Right forelimb (tissue), 1 donor: ENCODE measurements at regions not wholly inside any gene's neighbourhood (a gene's known extent, or its start where the extent isn't known, plus 50 kb on each side); places are given as distances from the start of the nearest gene placed in this dataset.

Experiments
- DNase-seq: peaks from one replicate; pipeline ENCODE4 v3.0.0-alpha.2; 2018

GRCh38 chr1:38454236-38454635 lies 405.3 kb downstream of the RRAGC start:
- no peak for DNase-seq

- DNase-seq, result no peak
Observed at GRCh38 chr1:38452246-38452645, 405.7 kb upstream of the POU3F1 start.

DNA sequence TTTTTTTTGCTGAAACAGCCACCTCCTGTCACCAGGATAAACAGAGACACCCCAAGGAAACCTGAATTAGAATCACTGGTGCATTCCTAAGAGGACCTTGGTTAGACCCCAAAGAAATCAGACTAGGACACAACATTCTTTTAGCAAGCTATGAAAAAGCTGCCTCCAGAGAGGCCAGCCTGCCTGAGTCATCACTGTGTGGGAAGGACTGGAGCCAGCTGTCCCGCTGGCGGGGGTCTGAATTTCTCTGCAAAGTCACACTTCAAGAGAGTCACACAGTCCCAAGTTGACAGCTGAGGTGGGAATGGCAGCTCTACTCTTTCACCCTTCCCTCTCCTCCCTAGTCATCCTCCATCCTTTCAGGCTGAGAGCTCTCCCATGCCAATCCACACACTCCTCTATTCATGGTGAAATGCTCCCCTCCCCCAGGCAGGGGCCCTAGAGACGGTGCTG lies 405.0 kb upstream of the POU3F1 start:
- DNase-seq, result no peak

DNA sequence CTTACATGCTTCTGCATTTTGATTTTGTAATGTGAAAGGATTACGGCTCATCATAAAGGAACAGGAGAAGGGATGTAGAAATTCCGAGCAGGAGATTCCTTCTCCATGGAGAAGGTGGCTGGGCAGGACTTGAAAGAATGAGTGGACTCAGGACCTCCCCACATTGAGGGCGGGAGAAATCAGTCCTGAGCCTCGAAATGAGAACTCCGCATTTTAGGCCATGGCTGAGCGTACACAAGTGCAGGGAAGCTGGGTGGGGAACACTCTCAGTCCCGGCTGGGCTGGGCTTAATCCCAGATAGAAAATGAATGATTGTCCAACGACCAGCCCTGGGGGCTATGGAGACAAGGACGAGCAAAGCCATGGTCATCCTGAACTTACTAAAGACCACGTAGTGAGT lies 402.3 kb upstream of the POU3F1 start:
- no peak for DNase-seq

DNA sequence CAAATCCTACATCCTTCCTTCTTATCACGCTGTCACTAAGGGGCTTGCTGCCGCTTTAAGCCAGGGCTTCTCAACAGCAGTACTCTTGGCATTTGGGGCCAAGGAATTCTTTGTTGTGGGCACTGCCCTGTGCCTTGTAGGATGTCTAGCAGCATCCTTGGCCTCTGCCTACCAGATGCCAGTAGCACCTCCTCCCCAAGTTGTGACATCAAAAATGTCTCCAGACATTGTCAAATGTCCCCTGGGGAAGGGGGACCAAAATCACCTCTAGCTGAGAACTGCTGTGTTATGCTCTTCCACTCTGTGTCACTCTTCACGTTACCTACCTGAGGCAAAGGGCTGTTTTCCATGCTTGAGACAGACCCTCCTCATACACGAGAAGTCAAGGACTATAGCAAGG lies 400.3 kb upstream of the POU3F1 start:
- no peak for DNase-seq

DNA sequence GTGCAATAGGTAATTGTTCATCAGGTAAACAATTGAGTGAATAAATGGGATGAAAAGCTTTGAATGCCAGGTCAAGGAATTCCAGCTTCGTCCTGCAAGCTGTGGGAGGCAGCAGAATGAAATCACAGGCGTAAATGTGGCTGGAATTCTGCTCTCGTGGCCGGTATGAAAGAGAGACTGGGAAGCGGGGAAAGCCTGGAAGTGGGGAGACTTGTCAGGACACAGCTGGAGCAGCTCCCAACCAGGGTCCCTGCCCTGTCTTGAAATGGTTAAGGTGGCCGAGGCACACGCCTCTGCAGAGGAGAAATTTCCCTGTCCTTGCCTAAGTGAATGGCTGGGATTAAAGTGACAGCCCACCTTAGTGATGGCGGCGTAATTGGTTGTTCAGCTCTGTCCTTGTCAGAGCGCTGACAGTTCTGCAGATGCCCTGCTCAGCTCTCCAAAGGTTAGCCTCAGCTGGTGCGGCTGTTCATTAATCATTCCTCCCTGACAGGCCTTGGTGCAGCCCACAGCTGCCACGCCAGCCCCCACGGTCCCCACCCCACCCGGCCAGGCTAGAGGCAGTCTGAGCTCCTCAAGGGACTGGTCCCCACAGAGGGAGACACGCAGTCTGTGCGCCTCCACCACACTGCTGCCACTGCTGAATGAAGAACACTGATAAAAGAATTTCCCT lies 398.3 kb upstream of the POU3F1 start:
- DNase-seq, result no peak

DNA sequence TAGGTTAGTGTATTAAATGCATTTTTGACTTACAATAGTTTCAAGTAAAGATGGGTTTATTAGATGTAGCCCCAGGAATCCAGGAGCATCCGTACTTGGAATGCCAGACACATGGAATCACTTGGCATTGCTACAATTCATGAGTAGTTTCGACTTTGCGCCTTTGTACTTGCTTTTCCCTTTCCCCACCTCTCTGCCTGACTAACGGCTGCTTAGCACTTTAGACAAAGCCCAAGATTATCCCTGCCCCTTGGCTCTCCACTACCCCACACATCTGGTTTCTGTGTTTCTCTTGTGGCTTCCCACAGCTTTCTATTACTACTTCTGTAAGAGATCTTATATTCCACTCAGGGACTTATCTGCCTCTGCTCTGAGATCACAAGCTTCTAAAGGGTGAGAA lies 397.7 kb upstream of the POU3F1 start:
- DNase-seq, result no peak

- DNase-seq, result no peak
Observed at GRCh38 chr1:38440402-38440801, 393.8 kb upstream of the POU3F1 start.

- no peak for DNase-seq
Observed at GRCh38 chr1:38436749-38437148, 390.2 kb upstream of the POU3F1 start.

DNA sequence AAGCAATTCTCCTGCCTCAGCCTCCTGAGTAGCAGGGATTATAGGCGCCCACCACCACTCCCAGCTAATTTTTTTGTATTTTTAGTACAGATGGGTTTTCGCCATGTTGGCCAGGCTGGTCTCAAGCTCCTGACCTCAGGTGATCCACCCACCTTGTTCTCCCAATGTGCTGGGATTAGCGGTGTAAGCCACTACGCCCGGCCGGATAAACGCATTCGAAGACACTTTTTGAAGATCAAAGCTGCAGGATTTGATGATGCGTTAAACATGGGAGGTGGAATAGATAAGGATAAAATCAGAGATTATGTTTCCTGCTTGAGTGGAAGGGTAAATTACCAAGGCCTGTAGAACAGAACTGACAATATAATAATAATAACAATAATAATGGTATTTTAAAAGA lies 389.4 kb upstream of the POU3F1 start:
- no peak for DNase-seq

GRCh38 chr1:38433084-38433722 lies 386.6 kb upstream of the POU3F1 start:
- no peak for DNase-seq

DNA sequence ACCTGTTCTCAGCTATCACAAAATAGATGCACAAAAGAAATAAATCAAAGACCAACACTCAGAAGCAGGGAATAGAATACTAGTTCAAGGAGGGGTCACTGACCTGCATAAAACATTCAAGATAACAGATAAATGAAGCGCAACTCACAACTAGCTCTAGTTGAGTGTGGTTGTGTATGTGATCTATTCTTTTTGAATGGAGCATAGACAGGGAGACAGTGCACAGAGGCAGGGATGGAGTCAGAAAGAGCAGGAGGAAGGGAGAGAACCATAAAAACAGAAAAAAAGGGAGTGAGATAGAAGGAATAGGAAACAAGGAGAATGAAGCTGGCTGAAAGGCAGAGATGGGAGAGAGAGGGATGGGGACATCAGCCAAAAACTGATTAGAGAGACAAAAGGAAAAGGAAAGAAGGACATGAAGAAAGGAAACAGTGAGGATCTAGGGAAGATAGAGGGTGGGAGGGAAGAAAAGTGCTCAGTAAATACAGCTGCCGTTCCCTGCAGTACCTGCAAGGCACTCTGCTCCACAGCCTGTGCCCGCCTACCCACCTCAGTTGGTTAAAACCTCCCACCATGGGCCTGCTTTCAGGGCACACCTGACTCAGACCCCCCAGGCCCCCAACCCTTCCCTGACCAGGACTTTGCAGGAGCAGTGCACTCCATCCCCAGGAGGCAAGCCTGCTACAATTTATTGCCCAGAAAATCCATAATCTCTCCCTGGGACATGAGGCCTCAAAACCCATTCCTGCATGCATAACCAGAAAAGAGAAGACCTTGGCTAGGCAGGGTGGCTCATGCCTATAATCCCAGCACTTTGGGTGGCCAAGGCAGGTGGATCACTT lies 385.2 kb upstream of the POU3F1 start:
- no peak for DNase-seq

GRCh38 chr1:38430949-38431348 lies 384.4 kb upstream of the POU3F1 start:
- no peak for DNase-seq

- no peak for DNase-seq
Observed at GRCh38 chr1:38424677-38425076, 378.1 kb upstream of the POU3F1 start.

- no peak for DNase-seq
Observed at GRCh38 chr1:38420666-38421065, 374.1 kb upstream of the POU3F1 start.

- DNase-seq, result no peak
Observed at GRCh38 chr1:38418195-38419030, 371.8 kb upstream of the POU3F1 start.

DNA sequence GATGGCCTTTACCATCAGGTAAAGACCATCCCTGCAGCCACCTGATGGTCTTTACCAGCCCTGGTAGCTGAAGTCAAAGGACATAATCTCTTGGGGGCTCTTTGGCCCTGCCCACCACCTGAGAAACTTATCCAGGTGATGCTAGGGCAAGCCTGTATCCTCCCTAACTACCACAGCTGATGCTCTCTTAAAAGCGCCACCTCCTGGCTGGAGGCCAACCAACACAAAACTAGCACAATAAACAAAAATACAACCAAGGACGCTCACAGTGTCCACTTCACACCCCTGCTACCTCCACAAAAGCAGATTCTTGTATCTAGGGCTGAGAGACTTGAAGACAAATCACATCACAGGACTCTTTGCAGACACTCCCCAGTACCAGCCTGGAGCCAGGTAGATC lies 357.1 kb upstream of the POU3F1 start:
- no peak for DNase-seq

DNA sequence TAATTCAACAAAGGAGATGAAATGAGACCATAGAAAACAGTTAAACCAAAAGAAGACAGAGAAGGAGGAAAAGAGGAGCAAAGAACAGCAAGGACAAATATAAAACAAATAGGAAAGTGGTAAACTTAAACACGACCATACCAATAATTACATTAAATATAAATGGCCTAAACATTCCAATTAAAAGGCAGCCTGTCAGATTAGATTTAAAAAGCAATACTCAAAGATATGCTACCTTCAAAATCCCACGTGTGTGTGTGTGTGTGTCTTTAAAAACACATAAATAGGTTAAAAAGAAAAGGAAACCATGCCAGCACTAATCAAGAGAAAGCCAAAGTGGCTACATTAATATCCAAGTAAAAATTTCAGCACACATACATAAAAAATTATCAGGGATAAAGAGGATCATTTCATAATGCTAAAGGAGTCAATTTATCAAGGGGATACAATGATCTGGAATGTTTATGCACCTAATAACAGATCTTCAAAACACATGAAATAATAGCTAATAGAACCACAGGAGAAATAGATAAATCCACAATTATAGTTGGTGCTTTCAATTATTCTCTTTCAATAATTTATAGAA lies 355.7 kb upstream of the POU3F1 start:
- DNase-seq, result no peak

- DNase-seq, result no peak
Observed at GRCh38 chr1:38396606-38397005, 350.0 kb upstream of the POU3F1 start.

GRCh38 chr1:38394303-38394702 lies 347.7 kb upstream of the POU3F1 start:
- no peak for DNase-seq

- no peak for DNase-seq
Observed at GRCh38 chr1:38392861-38393260, 346.3 kb upstream of the POU3F1 start.

- no peak for DNase-seq
Observed at GRCh38 chr1:38381256-38381655, 334.7 kb upstream of the POU3F1 start.

DNA sequence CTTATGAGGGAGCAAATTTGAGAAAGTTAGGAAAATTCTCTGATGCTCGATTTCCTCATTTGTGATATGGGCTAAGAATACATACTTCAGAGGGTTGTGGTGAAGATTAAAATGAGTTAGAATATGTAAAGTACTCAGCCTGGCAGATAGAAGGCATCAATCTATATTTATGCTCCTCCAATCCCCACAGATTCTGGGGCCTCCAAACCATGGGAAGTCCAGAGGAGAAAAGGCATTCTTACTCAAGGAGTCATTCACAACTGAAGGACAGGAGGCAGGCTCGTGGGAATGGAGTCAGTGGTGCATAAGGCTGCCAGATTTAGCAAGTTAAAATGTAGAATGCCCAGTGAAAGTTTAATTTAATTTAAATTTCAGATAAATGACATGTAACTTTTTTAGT lies 330.0 kb upstream of the POU3F1 start:
- no peak for DNase-seq
